Coronary artery (tissue), 2 donors: ENCODE measurements at regions not wholly inside any gene's neighbourhood (a gene's known extent, or its start where the extent isn't known, plus 50 kb on each side); places are given as distances from the start of the nearest gene placed in this dataset.
A peak's percentile ranks its signal among the peaks of the same experiment; 100 is the strongest.

ENCODE experiments used
- DNase-seq: peaks from one replicate; pipeline ENCODE4 v3.0.0-alpha.2; 2017; ENCODE audit warnings: low spot score
- H3K27ac ChIP-seq, 2 donors: fragments of 200-600 bp; sonication (generic); one replicate each; pipeline ENCODE4 v1.5.1; 2016 to 2019
- H3K4me3 ChIP-seq: fragments of 200-600 bp; sonication (generic); 2 replicates; pipeline ENCODE4 v1.5.1; 2016; ENCODE audit warnings: mild to moderate bottlenecking, moderate library complexity
- CTCF ChIP-seq: fragments of 200-600 bp; sonication (generic); IDR thresholded peaks from one replicate; pipeline ENCODE4 v1.5.1; 2019; ENCODE audit warnings: antibody characterized with exemption

DNA sequence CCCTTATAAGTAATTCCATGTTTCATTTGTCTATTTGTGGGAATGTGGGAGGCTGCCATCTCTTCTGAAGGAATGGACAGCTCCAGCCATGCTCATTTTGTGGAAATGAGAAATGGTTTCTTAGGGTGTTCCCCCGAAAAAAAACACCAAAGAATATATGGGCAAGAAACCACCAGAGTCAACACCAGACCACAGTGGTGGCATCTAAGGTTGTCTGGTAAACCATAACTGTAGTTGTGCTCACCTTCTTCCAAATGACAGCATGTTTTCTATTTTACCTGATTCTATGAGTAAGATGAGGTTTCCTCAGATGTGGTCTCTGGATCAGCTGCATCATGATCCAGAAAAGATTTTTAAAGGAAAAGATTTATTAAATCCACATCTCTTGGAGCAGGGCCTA lies 217.0 kb upstream of the C2CD4B start:
- Histone ChIP-seq H3K4me3 (no peak overlapping the region), H3K27ac (no peak overlapping the region)
- DNase-seq = no peak
- TF ChIP-seq CTCF = no peak

DNA sequence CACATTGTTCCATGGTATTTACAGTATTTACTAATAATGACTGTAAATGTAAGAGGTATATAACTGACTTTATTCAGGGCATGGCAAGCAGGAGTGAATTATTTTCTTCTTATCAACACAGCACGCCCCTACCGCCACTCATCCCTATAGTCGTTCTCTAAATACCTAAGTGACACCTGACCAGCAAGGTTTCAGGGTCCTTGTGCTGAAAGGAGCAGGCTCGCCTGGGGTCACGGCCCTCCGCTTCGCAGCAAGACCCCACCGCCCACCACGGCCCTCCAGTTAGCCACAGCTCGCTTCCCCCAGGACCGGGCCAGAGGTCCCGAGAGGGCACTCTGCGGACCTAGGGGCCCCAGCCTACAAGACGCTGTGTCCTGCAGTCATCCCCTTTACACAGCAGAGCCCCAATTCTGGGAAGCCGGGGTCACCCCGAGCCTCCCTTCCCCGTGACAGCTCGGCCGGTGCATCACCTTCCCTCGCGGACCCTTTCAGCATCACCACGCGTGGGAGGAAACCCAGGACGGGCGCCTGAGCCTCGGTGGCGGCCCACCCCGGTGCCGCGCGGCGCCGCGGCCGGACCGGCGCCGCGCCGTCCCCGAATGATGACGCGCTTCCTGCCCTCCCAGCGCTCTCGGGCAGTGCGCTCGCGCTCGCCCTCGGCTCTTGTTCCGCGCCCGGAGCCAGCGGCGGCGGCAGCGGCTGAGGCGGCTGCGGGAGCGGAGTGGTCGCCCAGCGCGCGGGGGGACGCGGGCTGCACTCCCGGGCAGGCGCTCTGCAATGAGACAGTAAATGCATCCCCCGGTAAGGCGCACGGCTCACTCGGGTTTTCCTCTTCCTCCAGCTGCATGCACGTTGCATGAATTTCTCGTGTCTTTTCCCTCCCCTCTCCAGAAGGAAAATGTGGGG lies 225.1 kb upstream of the C2CD4B start, which contains the start of gene TLN2:
Gene TLN2 (plus strand): TSS at position 666 of the 906 bp plus-strand sequence.
- Histone ChIP-seq H3K27ac (peak within 1 kb of the TSS; percentile 76 to 90), H3K4me3 (peak within 1 kb of the TSS; percentile 95)
- peak; percentile 76 for DNase-seq
- no peak for TF ChIP-seq CTCF

GRCh38 chr15:62390791-62391640 lies 225.9 kb upstream of the C2CD4B start:
- DNase-seq = peak; percentile 79
- Histone ChIP-seq H3K4me3 (peak overlapping the region; percentile 95), H3K27ac (peak overlapping the region; percentile 76 to 90)
- no peak for TF ChIP-seq CTCF

DNA sequence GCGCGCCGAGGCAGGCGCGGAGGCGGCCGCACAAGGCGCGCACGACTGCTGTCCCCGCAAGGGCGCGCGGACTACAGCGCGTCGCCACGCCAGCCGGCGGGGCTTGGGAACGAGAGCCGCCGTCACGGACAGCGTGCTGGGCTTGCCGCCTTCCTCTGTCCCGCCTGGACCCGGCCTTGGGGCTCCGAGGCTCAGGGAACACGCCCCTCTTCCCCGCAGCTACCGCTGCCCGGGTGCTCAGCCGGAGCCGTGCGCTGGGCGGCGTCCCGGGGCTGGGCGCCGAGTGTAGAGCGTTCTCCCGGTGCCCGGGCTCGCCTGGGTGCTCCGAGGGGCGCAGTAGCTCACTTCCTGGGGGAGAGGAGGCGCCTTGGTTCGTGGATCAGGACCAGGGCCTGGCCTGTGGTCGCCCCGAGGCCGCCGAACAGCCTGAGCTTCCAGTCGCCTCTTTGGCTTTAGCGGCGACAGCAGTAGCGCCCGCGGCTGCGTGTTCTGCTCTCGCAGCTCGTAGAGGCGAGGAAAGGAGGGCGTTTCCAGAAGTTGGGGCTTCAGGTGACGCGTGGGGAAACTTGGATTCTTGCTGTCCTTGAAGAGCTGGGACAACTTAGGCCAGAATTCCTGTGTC lies 226.7 kb upstream of the C2CD4B start:
- Histone ChIP-seq H3K4me3 (peak overlapping the region; percentile 95), H3K27ac (peak overlapping the region; percentile 76 to 90)
- DNase-seq = peak; percentile 77
- TF ChIP-seq CTCF = peak; percentile 28

- no peak for TF ChIP-seq CTCF
- Histone ChIP-seq H3K27ac (peak overlapping the region; percentile 76 to 90), H3K4me3 (peak overlapping the region; percentile 95)
- no peak for DNase-seq
Observed at GRCh38 chr15:62392376-62392775, 227.3 kb upstream of the C2CD4B start.

GRCh38 chr15:62393196-62393595 lies 228.1 kb upstream of the C2CD4B start:
- Histone ChIP-seq H3K27ac (no peak overlapping the region), H3K4me3 (peak overlapping the region; percentile 95)
- TF ChIP-seq CTCF = no peak
- no peak for DNase-seq
